ENCODE measurements at regions not wholly inside any gene's neighbourhood (a gene's known extent, or its start where the extent isn't known, plus 50 kb on each side); places are given as distances from the start of the nearest gene placed in this dataset.

DNA sequence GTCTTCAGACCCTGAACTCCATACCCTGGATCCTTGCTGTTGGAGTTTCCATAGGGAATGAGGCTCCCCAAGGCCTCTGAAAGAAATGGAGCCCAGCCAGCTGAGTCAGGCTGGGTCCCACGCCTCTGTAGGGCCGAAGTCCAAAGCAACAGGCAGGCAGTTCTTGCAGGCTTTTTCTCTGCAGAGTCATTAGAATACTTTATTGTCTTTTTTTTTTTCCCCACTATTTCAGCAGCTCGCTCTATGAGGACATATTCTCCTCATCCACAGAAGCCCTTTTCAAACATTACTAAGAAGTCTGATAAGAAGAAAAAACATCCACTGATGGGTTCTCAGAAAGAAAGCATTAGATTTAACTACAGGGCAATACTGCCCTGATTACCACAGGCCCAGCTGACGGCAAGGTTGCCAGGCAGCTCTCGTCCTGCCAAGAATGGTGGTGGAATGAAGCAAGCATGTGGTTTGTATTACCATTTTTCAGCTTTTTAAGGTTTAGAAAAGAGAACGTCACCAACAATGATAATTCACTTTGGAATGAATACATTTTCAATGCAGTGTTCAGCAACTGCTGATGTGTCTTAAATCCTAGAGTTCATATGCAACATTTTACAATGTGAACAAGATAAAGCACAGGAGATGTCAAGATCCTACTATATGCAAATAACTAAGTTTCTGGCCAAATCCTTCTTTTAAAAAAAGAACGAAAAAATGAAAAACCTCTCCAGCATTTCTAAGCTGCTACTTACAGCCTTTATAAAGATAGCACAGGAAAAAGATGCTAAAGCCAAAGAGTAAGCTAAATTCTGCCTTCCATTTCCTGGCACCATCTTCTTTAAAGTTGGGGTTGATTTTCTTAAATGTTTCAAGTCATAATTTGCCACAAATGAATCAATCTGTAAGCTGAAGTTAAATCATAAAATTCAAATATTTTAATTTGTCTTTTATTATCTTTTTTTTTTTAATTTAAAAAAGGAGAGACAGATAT, 223.6 kb upstream of the CITED2 start:
- Histone ChIP-seq H3K4me3 (ENCODE audit: low read length) (no peak overlapping the region), H3K4me1 (ENCODE audit: low read length) (no peaks in the 10 kb centered on the region), H4K20me1 (ENCODE audit: insufficient read depth, low read depth, low read length) (no peaks in the 10 kb centered on the region), H3K9me3 (ENCODE audit: low read length) (no peaks in the 10 kb centered on the region), H3K79me2 (ENCODE audit: low read length) (no peaks in the 10 kb centered on the region), H2AFZ (ENCODE audit: low read length) (no peak overlapping the region), H3K4me2 (ENCODE audit: low read depth, low read length, poor library complexity, severe bottlenecking) (no peak overlapping the region), H3K27ac (ENCODE audit: low read length) (no peak overlapping the region), H3K36me3 (ENCODE audit: insufficient read depth, low read length) (no peaks in the 10 kb centered on the region), H3K9ac (ENCODE audit: low read length) (no peak overlapping the region), H3K27me3 (ENCODE audit: low read length) (no peaks in the 10 kb centered on the region), H3K9me2 (replicated peaks; ENCODE audit: insufficient read depth, low read length) (no peaks in the 10 kb centered on the region)
- no peak for DNase-seq

DNA sequence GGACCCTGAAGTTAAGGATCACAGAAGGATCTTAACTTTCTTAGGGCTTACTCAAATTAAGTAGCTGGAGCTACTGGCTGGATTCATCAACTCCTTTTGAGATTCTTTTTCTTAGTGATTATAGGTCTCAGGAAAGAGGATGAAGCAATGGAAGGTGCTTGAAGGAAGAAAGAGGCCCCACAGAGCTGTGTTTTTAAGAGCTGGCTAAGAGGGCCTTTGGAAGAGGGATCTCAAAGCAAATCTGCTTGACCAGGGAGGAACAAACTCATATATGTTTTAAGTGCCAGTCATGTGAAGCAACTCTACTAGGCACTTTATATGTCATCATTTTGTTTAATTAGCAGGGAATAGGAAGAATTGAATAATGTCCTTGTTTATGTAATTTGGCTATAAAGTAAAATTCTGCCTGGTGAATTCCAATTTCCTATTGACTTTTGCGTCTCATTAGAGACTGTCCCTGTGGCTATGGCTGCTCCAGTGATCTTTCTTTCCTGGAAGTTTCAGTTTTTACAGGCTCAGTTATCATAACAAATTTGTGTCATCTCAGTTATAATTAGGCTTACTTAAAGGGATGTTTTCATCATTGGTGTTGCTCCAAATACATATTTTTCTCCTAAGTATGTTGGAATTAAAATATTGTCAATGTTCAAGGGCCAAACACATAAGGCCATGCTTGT, 222.8 kb upstream of the CITED2 start:
- Histone ChIP-seq H3K36me3 (ENCODE audit: insufficient read depth, low read length) (no peaks in the 10 kb centered on the region), H3K27ac (ENCODE audit: low read length) (no peak overlapping the region), H3K79me2 (ENCODE audit: low read length) (no peaks in the 10 kb centered on the region), H3K9me2 (replicated peaks; ENCODE audit: insufficient read depth, low read length) (no peaks in the 10 kb centered on the region), H3K4me1 (ENCODE audit: low read length) (no peaks in the 10 kb centered on the region), H2AFZ (ENCODE audit: low read length) (no peak overlapping the region), H3K4me3 (ENCODE audit: low read length) (no peak overlapping the region), H3K9ac (ENCODE audit: low read length) (no peak overlapping the region), H3K9me3 (ENCODE audit: low read length) (no peaks in the 10 kb centered on the region), H4K20me1 (ENCODE audit: insufficient read depth, low read depth, low read length) (no peaks in the 10 kb centered on the region), H3K4me2 (ENCODE audit: low read depth, low read length, poor library complexity, severe bottlenecking) (no peak overlapping the region), H3K27me3 (ENCODE audit: low read length) (no peaks in the 10 kb centered on the region)
- no peak for DNase-seq

DNA sequence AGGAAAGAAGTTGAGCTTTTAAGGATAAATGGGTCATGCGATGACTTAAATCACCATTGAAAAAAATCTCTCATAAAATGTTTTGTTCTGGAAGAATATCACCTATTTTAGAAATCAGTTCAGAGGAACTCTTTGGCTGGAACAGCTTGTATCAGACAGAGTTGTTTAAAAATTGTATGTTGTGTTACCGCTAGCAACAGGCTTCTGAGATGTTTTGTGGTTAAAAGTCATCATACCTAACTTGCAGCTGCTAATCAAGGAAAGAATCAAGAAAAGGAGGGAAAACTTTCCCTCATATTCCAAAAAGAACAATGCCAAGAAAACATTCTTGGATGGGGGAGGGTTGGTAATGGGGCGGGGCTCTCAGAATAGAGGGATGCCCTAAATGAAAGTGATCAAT, 220.7 kb upstream of the CITED2 start:
- no peak for DNase-seq
- Histone ChIP-seq H3K27me3 (ENCODE audit: low read length) (no peaks in the 10 kb centered on the region), H3K36me3 (ENCODE audit: insufficient read depth, low read length) (no peaks in the 10 kb centered on the region)

DNA sequence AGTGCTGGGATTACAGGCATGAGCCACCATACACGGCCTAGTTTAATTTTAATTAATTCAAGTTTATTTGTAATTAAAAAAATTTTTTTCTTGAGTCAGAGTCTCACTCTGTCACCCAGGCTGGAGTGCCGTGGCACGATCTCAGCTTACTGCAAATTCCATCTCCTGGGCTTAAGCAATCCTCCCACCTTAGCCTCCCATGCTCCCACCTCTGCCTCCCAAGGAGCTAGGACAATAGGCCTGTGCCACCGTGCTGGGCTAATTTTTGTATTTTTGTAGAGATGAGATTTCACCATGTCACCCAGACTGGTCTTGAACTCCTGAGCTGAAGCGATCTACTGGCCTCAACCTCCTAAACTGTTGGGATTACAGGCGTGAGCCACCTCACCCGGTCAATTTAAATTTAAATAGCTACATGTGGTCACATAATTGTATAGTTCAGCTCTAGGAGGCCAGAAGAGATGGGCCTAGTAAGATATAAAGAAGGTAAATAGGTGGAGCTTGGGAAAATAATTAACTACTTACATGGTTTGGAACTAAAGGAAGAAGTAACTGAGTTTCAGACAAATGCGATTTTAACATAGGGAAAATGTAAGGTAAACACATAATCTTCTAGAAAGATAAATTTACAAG, 220.0 kb upstream of the CITED2 start:
- Histone ChIP-seq H3K4me3 (ENCODE audit: low read length) (no peak overlapping the region), H3K27me3 (ENCODE audit: low read length) (no peaks in the 10 kb centered on the region), H3K9me2 (replicated peaks; ENCODE audit: insufficient read depth, low read length) (no peaks in the 10 kb centered on the region), H3K4me1 (ENCODE audit: low read length) (no peaks in the 10 kb centered on the region), H3K4me2 (ENCODE audit: low read depth, low read length, poor library complexity, severe bottlenecking) (no peak overlapping the region), H4K20me1 (ENCODE audit: insufficient read depth, low read depth, low read length) (no peaks in the 10 kb centered on the region), H3K79me2 (ENCODE audit: low read length) (no peaks in the 10 kb centered on the region), H3K9ac (ENCODE audit: low read length) (no peak overlapping the region), H3K36me3 (ENCODE audit: insufficient read depth, low read length) (no peaks in the 10 kb centered on the region), H3K27ac (ENCODE audit: low read length) (no peak overlapping the region), H3K9me3 (ENCODE audit: low read length) (no peaks in the 10 kb centered on the region), H2AFZ (ENCODE audit: low read length) (no peak overlapping the region)
- no peak for DNase-seq

More for the DNA sequence above, 220.7 kb upstream of the CITED2 start:
- Histone ChIP-seq H4K20me1 (ENCODE audit: insufficient read depth, low read depth, low read length) (no peaks in the 10 kb centered on the region), H2AFZ (ENCODE audit: low read length) (no peak overlapping the region), H3K9me3 (ENCODE audit: low read length) (no peaks in the 10 kb centered on the region), H3K9me2 (replicated peaks; ENCODE audit: insufficient read depth, low read length) (no peaks in the 10 kb centered on the region), H3K79me2 (ENCODE audit: low read length) (no peaks in the 10 kb centered on the region), H3K9ac (ENCODE audit: low read length) (no peak overlapping the region), H3K27ac (ENCODE audit: low read length) (no peak overlapping the region), H3K4me3 (ENCODE audit: low read length) (no peak overlapping the region), H3K4me2 (ENCODE audit: low read depth, low read length, poor library complexity, severe bottlenecking) (no peak overlapping the region), H3K4me1 (ENCODE audit: low read length) (no peaks in the 10 kb centered on the region)

DNA sequence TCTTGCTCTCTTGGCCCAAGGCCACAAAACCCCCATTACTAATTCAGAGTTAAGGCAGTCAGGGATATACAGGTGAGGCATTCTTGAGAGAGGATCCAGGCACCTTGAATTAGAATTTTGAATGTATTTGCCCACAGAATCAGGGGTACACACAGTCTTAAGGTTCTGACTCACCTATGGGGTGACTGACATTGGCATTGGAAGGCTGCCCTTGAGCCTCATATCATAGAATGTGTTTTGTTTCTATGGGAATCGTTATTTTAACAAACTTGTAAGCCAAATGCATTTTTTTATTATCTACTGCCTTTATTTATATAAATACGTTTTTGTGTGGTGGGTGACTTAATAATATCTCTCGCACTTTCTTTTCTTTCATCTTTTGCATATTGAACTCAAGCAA, 218.6 kb upstream of the CITED2 start:
- Histone ChIP-seq H3K27me3 (ENCODE audit: low read length) (no peaks in the 10 kb centered on the region), H3K27ac (ENCODE audit: low read length) (no peak overlapping the region), H3K79me2 (ENCODE audit: low read length) (no peaks in the 10 kb centered on the region), H3K9me3 (ENCODE audit: low read length) (no peaks in the 10 kb centered on the region), H3K36me3 (ENCODE audit: insufficient read depth, low read length) (no peaks in the 10 kb centered on the region), H3K4me1 (ENCODE audit: low read length) (no peaks in the 10 kb centered on the region), H3K4me3 (ENCODE audit: low read length) (no peak overlapping the region), H2AFZ (ENCODE audit: low read length) (no peak overlapping the region), H4K20me1 (ENCODE audit: insufficient read depth, low read depth, low read length) (no peaks in the 10 kb centered on the region), H3K9ac (ENCODE audit: low read length) (no peak overlapping the region), H3K9me2 (replicated peaks; ENCODE audit: insufficient read depth, low read length) (no peaks in the 10 kb centered on the region), H3K4me2 (ENCODE audit: low read depth, low read length, poor library complexity, severe bottlenecking) (no peak overlapping the region)
- no peak for DNase-seq

DNA sequence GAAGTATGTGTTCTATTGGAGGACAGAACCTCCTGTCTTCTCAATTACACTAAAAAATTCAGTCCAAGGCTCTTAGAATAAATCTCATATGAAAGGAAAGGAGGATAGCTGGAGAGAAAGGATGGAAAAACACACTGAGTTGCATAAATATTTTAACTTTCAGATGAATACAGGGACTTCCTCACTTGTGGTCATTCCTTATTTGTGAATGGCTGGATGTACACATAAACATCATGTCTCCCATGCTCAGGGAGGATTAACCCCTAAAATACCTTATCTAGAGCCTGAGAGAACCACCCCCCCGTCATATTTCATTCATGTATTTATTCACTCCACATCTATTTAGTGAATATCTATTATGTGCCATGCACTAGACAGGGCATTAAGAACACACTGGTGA, 217.6 kb upstream of the CITED2 start:
- H3K36me3 ChIP-seq (ENCODE audit: insufficient read depth, low read length), result no peaks in the 10 kb centered on the region
- no peaks in the 10 kb centered on the region for H3K9me3 ChIP-seq (ENCODE audit: low read length)
- H3K79me2 ChIP-seq (ENCODE audit: low read length), result no peaks in the 10 kb centered on the region
- no peaks in the 10 kb centered on the region for H3K9me2 ChIP-seq (replicated peaks; ENCODE audit: insufficient read depth, low read length)
- DNase-seq, result no peak
- no peak overlapping the region for H2AFZ ChIP-seq (ENCODE audit: low read length)
- no peak overlapping the region for H3K4me3 ChIP-seq (ENCODE audit: low read length)
- H3K4me1 ChIP-seq (ENCODE audit: low read length), result no peaks in the 10 kb centered on the region
- no peak overlapping the region for H3K4me2 ChIP-seq (ENCODE audit: low read depth, low read length, poor library complexity, severe bottlenecking)
- no peak overlapping the region for H3K9ac ChIP-seq (ENCODE audit: low read length)
- H3K27me3 ChIP-seq (ENCODE audit: low read length), result no peaks in the 10 kb centered on the region
- no peak overlapping the region for H3K27ac ChIP-seq (ENCODE audit: low read length)
- H4K20me1 ChIP-seq (ENCODE audit: insufficient read depth, low read depth, low read length), result no peaks in the 10 kb centered on the region

DNA sequence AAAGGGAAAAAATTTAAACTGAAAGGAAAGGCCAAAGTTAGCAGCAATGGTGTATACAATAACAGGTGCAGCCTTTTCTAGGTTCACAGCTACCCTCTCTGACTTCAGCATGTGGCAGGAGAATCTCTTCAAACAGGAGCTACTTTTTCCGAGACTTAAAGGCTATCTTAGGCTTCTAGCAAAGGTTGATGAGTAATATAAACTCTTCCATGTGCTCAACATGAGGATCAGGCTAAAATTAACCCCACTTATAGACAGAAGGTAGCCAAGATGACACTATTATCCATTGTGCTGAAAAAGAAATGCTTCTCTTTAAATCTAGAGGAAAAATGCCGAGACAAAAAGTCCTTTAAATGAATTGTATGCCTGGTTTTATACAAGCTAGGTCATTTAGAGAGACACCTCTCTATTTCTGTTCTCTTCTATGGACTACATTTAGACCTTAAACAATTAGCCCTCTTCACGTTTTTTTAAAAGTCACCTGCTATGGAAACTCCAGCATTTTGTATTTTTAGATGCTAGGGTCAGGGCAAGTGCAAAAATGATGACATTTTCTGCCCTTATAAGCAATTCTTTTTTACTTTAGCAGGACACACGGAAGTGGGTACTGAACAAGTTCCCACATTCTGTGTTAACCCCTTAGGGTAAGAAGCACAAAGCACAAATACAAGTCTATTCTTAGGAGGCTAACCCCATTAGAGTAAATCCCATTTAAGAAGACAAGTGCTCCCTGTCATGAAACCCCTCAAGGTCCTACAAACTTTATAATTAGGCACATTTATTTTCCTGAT, 216.8 kb upstream of the CITED2 start:
- Histone ChIP-seq H3K9me3 (ENCODE audit: low read length) (no peaks in the 10 kb centered on the region), H3K4me1 (ENCODE audit: low read length) (no peaks in the 10 kb centered on the region), H3K36me3 (ENCODE audit: insufficient read depth, low read length) (no peaks in the 10 kb centered on the region), H3K4me2 (ENCODE audit: low read depth, low read length, poor library complexity, severe bottlenecking) (no peak overlapping the region), H2AFZ (ENCODE audit: low read length) (no peak overlapping the region), H3K4me3 (ENCODE audit: low read length) (no peak overlapping the region), H3K27ac (ENCODE audit: low read length) (no peak overlapping the region), H4K20me1 (ENCODE audit: insufficient read depth, low read depth, low read length) (no peaks in the 10 kb centered on the region), H3K9me2 (replicated peaks; ENCODE audit: insufficient read depth, low read length) (no peaks in the 10 kb centered on the region), H3K79me2 (ENCODE audit: low read length) (no peaks in the 10 kb centered on the region), H3K27me3 (ENCODE audit: low read length) (no peaks in the 10 kb centered on the region), H3K9ac (ENCODE audit: low read length) (no peak overlapping the region)
- no peak for DNase-seq

Measured in Karpas-422 (cell line).